Endothelial cell of umbilical vein (primary cell): ENCODE measurements at regions not wholly inside any gene's neighbourhood (a gene's known extent, or its start where the extent isn't known, plus 50 kb on each side); places are given as distances from the start of the nearest gene placed in this dataset.
"Not testable (repeated sequence)": the region's sequence is repeated elsewhere in the genome, so short reads cannot be mapped to it uniquely, and the experiment has no call there.

Experiments
- BruUV-seq: library from RNA; stranded (reverse); fragments of 400-500 nt; replicated peaks from 2 replicates; lab custom pipeline; 2021; lab: Mats Ljungman, UMichigan
- CTCF ChIA-PET: fragments of 300-600, 350-600 bp; sonication (Branson Sonifier 250); formaldehyde crosslinking; loops from one replicate; lab custom pipeline; 2021; ENCODE audit warnings: antibody characterized with exemption, inconsistent platforms; lab: Charles Lee
- POLR2A ChIA-PET: fragments of 300-600, 350-600 bp; sonication (Branson Sonifier 250); formaldehyde crosslinking; loops from one replicate; lab custom pipeline; 2021; ENCODE audit warnings: antibody characterized with exemption, inconsistent platforms; lab: Charles Lee
- DNase-seq: peaks from one replicate; pipeline ENCODE4 v3.0.0-alpha.2; 2011; ENCODE audit warnings: low read depth, low spot score
- FAIRE-seq: peaks from 2 replicates; lab custom pipeline; 2011; peaks lifted over from hg19 to GRCh38; lab: Jason Lieb, UNC
- H2AFZ ChIP-seq: 2 replicates; pipeline ENCODE4 v1.6.0; 2012; ENCODE audit warnings: low read depth, low read length, control low read depth, inconsistent platforms
- H3K27ac ChIP-seq: 2 replicates; pipeline ENCODE4 v1.5.1; 2011; ENCODE audit warnings: low read depth, mild to moderate bottlenecking, control low read depth, low read length, moderate library complexity; ENCODE audit not compliant: insufficient read depth
- H3K27me3 ChIP-seq, 2 experiments: 2 replicates each; pipeline versions ENCODE4 v1.6.0 to v1.6.1; 2011; ENCODE audit warnings: low read length in 2 of 2, mixed read lengths in 1 of 2; ENCODE audit not compliant: control insufficient read depth in 2 of 2, insufficient read depth in 2 of 2
- H3K36me3 ChIP-seq, 2 experiments: 2 replicates in 1 of 2; 3 replicates in 1 of 2; pipeline ENCODE4 v1.5.1; 2011; ENCODE audit warnings: low read length in 2 of 2, mild to moderate bottlenecking in 1 of 2, moderate library complexity in 1 of 2; ENCODE audit not compliant: control insufficient read depth in 2 of 2, insufficient read depth in 2 of 2; ENCODE audit errors: extremely low read depth in 1 of 2
- H3K4me1 ChIP-seq: 3 replicates; pipeline ENCODE4 v1.5.1; 2011; ENCODE audit warnings: mild to moderate bottlenecking, low read length; ENCODE audit not compliant: control insufficient read depth, insufficient read depth; ENCODE audit errors: extremely low read depth
- H3K4me2 ChIP-seq: 2 replicates; pipeline ENCODE4 v1.6.1; 2011; ENCODE audit warnings: low read length, control low read depth, mixed read lengths; ENCODE audit not compliant: insufficient read depth
- H3K4me3 ChIP-seq, 3 experiments: fragments of 200-600 bp in 1 of 3; sonication (generic), shearing (Covaris generic) in 1 of 3; replicated peaks in 1 of 3; 2 replicates each; pipeline ENCODE4 v1.5.1; 2011 to 2016; ENCODE audit warnings: control low read depth in 3 of 3, low read length in 3 of 3, mild to moderate bottlenecking in 2 of 3, inconsistent platforms in 1 of 3, low read depth in 1 of 3, moderate library complexity in 1 of 3; ENCODE audit not compliant: insufficient read depth in 1 of 3
- H3K79me2 ChIP-seq: 2 replicates; pipeline ENCODE4 v1.6.0; 2012; ENCODE audit warnings: low read length, inconsistent platforms; ENCODE audit not compliant: control insufficient read depth, insufficient read depth
- H3K9ac ChIP-seq: replicated peaks from 2 replicates; pipeline ENCODE3; 2011; ENCODE audit warnings: low read length, control low read depth; ENCODE audit not compliant: insufficient read depth; ENCODE audit errors: extremely low read depth
- H3K9me1 ChIP-seq: replicated peaks from 3 replicates; pipeline ENCODE4 v1.6.0; 2011; ENCODE audit warnings: mild to moderate bottlenecking, low read length; ENCODE audit not compliant: control insufficient read depth, insufficient read depth; ENCODE audit errors: extremely low read depth
- H3K9me3 ChIP-seq: replicated peaks from 2 replicates; pipeline ENCODE4 v1.5.1; 2012; ENCODE audit warnings: low read length, inconsistent platforms; ENCODE audit not compliant: control insufficient read depth, insufficient read depth
- H4K20me1 ChIP-seq: replicated peaks from 2 replicates; pipeline ENCODE3; 2011; ENCODE audit warnings: mild to moderate bottlenecking, low read length; ENCODE audit not compliant: control insufficient read depth, insufficient read depth; ENCODE audit errors: extremely low read depth
- CTCF ChIP-seq, 2 donors: IDR thresholded peaks; 1 replicate in 1 of 2; 2 replicates in 1 of 2; pipeline ENCODE4 v1.5.1; 2011; ENCODE audit warnings: low read length in 2 of 2, mild to moderate bottlenecking in 2 of 2, moderate library complexity in 2 of 2, control low read depth in 1 of 2, inconsistent platforms in 1 of 2, low read depth in 1 of 2; ENCODE audit not compliant: insufficient read depth in 1 of 2; ENCODE audit errors: extremely low read depth in 1 of 2
- EZH2 ChIP-seq: IDR thresholded peaks from 2 replicates; pipeline ENCODE4 v1.6.1; 2012; ENCODE audit warnings: borderline replicate concordance, low read depth, mild to moderate bottlenecking, moderate library complexity, low read length, inconsistent platforms; ENCODE audit not compliant: severe bottlenecking
- FOS ChIP-seq: IDR thresholded peaks from 2 replicates; pipeline ENCODE4 v1.6.1; 2011; ENCODE audit warnings: mild to moderate bottlenecking, low read length, moderate library complexity, borderline replicate concordance; ENCODE audit not compliant: insufficient read depth
- GATA2 ChIP-seq: IDR thresholded peaks from 2 replicates; pipeline ENCODE4 v1.7.0; 2011; ENCODE audit warnings: low read depth, mild to moderate bottlenecking, moderate library complexity, mixed read lengths, low read length; ENCODE audit not compliant: insufficient read length, insufficient read depth
- JUN ChIP-seq: IDR thresholded peaks from 2 replicates; pipeline ENCODE4 v1.6.1; 2011; ENCODE audit warnings: borderline replicate concordance, low read depth; ENCODE audit not compliant: insufficient read length, insufficient read depth
- MAX ChIP-seq: IDR thresholded peaks from 2 replicates; pipeline ENCODE4 v1.6.1; 2011; ENCODE audit not compliant: insufficient read depth, insufficient read length
- MYC ChIP-seq: IDR thresholded peaks from one replicate; pipeline ENCODE4 v1.6.1; 2011; ENCODE audit warnings: mild to moderate bottlenecking, low read depth, low read length
- POLR2A ChIP-seq: IDR thresholded peaks from 2 replicates; pipeline ENCODE4 v1.6.1; 2012; ENCODE audit warnings: low read depth, mild to moderate bottlenecking, control low read depth, low read length
- POLR2AphosphoS5 ChIP-seq: IDR thresholded peaks from 2 replicates; pipeline ENCODE4 v1.6.1; 2012; ENCODE audit warnings: low read depth, mild to moderate bottlenecking, control low read depth, low read length, moderate library complexity; ENCODE audit not compliant: insufficient read depth
- dilution Hi-C: fragments of 300-500 bp; cut with MboI; formaldehyde crosslinking; loops from one replicate; pipeline ENCODE4 v1.15.0; 2019; ENCODE audit warnings: low sequenced_read_pairs; ENCODE audit not compliant: extremely low pct_ligation_motif_present
- intact Hi-C: fragments of 100-400 bp; cut with micrococcal nuclease; formaldehyde crosslinking; loops from one replicate; pipeline ENCODE4 v1.10.0; 2022

GRCh38 chr15:87669846-87670245 is 586.7 kb downstream of the NTRK3 start:
- FAIRE-seq (no peak), DNase-seq (no peak)
- Histone ChIP-seq H4K20me1 (no peaks in the 10 kb centered on the region), H2AFZ (no peak overlapping the region), H3K4me1 (no peaks in the 10 kb centered on the region), H3K9me1 (no peaks in the 10 kb centered on the region), H3K36me3 (no peaks in the 10 kb centered on the region), H3K9me3 (no peaks in the 10 kb centered on the region), H3K27me3 (no peaks in the 10 kb centered on the region), H3K27ac (no peak overlapping the region), H3K4me3 (no peak overlapping the region), H3K9ac (no peak overlapping the region), H3K79me2 (no peaks in the 10 kb centered on the region), H3K4me2 (no peak overlapping the region)
- BruUV-seq: no TSS peak
- intact Hi-C loops: no loop called here
- POLR2A ChIA-PET: no interaction called here
- TF ChIP-seq POLR2A (no peak), EZH2 (no peak), MYC (no peak), POLR2AphosphoS5 (no peak), FOS (no peak), MAX (no peak), GATA2 (no peak), JUN (no peak), CTCF (IDR thresholded peaks at IDR 0.05; ENCODE audit: extremely low read depth in 1 of 2, insufficient read depth in 1 of 2, low read depth in 1 of 2, low read length in 2 of 2) (no peak)
- dilution Hi-C loops: no loop called here
- CTCF ChIA-PET: no interaction called here

- CTCF ChIA-PET: interaction anchor here (0.9 kb wide), 1 partner anchor 574 kb away, joined by 3 read pairs; no protein-coding TSS in a partner anchor
- POLR2A ChIA-PET: not testable (repeated sequence)
Observed at GRCh38 chr15:87668768-87669564, 587.6 kb downstream of the NTRK3 start.

More at GRCh38 chr15:87668768-87669564, 587.6 kb downstream of the NTRK3 start:
- dilution Hi-C loops, H3K9ac ChIP-seq, H3K4me2 ChIP-seq, DNase-seq, H4K20me1 ChIP-seq, H3K27me3 ChIP-seq, H3K4me1 ChIP-seq, H3K4me3 ChIP-seq, intact Hi-C loops, H3K9me3 ChIP-seq, H3K79me2 ChIP-seq, H3K27ac ChIP-seq, H3K9me1 ChIP-seq, FAIRE-seq, H2AFZ ChIP-seq, BruUV-seq, H3K36me3 ChIP-seq: not testable (repeated sequence)
